ENCODE measurements at regions not wholly inside any gene's neighbourhood (a gene's known extent, or its start where the extent isn't known, plus 50 kb on each side); places are given as distances from the start of the nearest gene placed in this dataset.
"Not testable (repeated sequence)": the region's sequence is repeated elsewhere in the genome, so short reads cannot be mapped to it uniquely, and the experiment has no call there.

DNA sequence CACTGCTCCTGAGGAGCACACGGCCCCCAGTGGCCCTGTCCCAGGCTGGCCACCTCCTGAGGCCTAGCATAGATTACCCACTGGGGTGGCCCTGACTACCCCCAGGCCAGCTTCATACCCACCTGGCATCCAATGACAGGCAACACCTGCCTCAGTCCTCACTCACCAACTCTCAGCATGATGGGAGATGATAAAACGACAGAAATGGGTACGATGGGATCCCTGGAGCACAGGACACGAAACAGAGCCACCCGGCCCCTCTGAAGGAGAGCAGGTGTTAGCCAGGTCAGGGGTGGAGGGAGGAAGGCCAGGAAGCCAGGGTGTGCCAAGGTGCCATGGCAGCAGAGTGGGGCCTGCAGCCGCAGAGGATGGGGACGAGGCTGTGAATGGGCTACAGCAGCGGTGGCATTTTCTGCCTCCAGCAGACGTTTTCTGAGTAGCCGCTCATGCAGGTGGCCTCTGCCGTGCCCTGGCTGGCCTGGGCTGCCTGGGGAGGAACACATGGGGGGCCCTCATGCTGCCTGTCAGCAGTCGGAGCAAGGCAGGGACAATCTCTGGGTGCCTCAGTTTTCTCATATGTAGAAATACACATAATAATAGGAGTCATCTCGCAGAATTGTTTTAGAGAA is 50.2 kb upstream of the FGF3 start:
- FAIRE-seq = no peak

- FAIRE-seq = no peak
Measured at GRCh38 chr11:69870766-69871165, 51.5 kb upstream of the FGF3 start.

DNA sequence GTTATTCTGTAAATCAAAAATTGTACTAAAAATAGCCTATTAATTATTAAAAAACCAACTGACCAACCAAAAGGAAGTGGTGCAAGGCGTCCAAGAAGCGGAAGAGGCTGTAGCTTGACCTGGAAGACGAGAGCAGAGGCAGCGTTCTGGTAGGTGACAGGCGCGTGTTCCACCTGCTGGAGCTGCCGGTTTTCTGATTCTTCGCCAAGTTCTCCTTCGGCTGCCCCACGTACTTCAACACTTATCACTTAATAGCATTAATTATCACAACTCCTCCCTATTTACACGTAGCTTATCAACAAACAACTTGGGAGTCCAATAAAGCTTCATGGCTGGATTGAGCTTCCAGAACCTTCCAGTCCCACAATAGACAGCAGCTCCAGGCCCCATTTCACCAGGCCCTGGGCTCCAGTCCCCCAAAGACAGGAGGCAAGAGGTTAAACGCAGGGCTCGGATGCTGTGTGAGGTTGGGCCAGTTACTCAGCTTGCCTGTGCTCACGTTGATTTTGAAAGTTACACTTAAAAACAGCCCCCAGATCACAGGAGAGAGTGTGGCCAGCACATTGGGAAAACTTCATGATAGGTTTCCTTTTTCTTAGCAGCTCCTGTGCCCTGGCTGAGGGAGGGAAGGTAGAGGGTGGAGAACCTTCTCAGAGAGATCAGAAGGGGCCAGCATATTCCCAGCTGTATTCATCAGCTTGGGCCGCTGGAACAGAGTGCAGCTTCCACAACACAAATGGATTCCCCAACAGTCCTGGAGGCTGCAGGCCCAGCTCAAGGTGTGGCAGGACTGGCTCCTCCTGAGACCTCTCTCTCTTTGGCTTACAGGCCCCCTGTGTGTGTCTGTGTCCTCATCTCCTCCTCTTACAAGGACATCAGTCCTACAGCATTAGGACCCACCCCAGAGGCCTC is 54.2 kb upstream of the FGF3 start:
- FAIRE-seq = no peak

DNA sequence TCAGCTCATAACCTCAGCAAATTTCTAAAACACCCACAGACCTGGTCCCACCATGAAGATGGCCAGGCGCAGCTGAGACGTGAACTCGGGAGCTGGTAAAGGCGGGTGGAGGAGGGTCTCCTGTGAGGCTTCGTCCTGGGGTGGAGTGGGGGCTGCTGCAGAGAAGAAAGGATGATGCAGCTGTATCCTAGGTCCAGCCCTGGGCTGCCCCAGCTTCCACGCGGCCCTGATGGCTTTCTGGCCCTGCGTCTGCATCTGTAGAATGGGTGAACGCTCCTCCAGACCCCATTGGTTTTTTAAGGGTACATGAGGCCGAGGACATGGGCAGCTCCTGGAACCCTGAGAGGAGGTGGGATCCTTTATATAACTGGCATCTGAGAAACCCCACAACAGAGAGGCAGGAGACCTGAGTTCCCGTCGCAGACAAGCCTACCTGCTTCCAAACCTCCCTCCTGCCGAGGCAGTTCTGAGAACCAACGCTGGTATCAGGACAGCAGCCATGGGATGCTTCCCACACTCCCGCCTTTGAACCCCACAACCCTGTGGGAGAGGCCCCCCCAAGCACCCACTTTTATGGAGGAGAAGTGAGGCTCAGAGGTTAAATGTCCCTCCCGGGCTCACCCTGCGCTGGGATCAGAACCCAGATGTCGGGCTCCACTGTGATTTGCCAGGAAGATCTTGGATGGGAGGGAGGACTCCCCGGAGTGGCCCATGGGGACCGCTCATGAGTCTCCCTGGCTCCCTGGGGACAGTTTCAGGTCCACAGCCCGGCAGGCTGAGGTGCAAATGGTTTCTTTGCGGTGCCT is 55.2 kb upstream of the FGF3 start:
- no peak for FAIRE-seq

- no peak for FAIRE-seq
Measured at GRCh38 chr11:69874984-69875624, 55.9 kb upstream of the FGF3 start.

GRCh38 chr11:69876013-69876412 is 56.8 kb upstream of the FGF3 start:
- FAIRE-seq = no peak

DNA sequence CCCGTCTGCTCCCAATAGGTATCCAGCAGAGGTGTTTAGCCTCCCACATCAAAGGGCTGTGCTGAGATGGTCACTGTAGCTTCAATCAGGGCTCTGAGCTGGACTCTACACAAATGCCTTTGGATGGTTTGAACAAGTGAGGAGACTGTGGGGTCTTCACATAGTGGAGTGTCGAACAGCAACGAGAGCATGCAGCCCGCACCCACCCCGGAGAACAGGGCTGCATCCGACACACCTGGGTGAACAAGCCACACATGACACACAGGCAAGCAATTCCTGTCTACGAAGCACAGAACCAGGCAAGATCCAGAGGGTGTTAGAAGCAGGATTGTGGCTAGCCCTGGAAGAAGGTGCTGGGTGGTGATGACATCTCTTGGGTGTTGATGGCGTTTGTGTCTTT is 58.0 kb upstream of the FGF3 start:
- FAIRE-seq = no peak

- FAIRE-seq = not testable (repeated sequence)
Measured at GRCh38 chr11:69877704-69878103, 58.5 kb upstream of the FGF3 start.

DNA sequence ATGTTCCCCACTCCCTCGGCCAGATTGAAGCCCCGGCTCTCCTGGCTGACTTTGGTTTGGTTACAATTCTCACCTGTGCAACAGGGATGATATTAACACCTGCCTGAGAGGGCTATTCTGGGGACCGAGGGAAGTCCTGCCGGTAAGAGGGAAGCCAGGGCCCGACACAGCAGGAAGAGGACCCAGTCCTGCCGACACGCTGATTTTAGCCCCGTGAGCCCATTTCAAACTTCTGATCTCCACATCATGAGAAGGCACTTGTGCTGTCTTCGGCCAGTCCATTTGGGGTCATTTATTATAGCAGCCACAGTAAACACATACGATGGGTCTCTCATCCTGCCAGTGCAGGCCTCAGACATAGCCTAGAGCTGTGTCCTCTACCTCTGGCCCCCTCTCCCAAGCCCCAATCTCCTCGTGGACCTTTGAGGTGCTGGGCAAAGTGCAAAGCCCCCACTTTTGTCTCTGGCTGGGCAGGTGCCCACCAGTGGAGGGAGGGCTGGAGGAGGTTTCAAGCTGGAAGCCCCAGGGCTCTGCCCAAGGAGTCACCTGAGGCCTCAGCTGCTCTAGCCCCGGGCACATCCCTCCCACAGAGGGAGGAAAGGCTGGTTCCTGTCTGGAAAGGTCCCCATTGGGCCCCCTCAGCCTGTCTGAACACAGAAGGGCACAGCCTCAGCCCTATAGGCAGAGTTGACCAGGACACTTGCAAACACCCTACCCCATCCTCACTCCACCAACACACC is 59.1 kb upstream of the FGF3 start:
- no peak for FAIRE-seq

GRCh38 chr11:69878927-69879728 is 59.9 kb upstream of the FGF3 start:
- no peak for FAIRE-seq

DNA sequence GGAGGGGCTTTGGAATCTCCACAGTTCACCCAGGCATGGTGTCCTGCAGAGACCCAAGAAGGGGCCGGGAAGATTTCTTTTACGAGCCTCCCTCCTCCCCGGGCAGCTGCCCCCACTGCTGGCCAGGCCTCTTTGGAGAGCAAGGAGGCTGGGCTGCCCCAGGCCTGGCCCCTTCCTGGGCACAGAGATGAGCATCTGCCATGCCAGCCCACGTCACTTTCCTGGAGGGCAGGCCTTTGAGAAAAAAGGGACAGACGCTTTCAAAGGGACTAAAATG is 60.5 kb upstream of the FGF3 start:
- FAIRE-seq = no peak

DNA sequence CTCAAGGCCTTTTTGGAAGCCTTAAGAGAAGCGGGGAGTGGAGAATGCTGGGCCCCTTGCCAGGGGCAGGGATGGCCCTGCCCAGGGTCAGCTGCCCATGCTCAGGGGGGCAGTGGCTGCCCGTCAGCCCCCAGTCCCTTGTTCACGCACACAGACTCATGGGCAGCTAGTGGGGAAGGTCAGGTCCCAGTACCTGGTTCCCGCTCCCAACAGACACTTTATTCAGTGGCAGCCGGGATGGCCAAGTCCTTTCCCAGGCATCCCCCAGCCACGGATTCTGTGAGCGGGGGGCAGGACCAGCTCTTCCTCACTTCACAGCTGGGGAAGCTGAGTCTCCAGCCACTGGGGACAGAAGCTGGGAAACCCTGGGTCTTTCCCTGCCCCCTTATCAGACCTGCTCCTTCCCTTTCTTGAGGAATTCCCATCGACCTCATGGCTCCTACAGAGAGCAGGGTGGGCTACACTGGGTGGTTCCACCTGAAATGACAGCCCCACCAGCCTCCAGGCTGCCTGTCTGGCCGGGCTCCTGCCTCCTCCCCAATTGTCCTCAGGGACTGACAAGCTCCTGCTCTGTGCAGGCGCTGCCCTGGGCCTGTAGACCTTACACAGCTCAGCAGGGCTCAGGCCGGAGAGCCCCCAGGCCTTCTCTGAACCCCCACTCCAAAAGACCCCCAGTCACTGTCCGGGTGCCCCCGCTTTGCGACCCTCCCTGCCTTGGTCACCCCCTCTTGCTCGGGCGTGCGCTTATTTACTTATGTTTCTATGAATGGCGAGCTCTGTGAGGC is 61.0 kb upstream of the FGF3 start:
- no peak for FAIRE-seq

DNA sequence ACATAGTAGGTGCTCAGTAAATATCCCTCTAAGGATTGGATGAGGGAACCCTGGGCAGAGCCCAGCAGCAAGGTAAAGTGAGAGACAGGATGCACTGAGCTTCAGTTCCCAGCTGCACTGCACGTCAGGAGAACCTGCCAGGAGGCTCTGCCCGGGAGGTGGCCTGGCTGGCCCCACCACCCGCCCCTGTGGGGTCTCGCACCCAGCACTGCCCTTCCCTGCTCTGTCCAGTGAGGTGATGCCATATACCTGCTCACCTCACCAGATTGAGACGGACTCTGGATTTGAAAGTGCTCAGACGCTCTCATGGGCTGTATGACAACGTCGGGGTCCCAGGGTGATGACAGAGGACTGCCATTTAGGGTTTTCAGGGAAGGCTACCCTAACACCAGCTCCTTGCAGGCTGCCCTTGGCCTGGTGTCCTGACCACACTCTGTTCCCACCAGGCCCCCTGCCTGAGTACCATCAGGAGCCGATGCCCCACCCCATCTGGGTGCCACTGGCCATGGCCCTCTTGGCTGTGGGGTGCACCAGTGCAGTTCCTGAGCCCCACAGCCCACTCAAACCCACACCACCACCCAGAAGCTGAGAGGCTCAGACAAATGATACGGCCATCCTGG is 61.7 kb upstream of the FGF3 start:
- no peak for FAIRE-seq

DNA sequence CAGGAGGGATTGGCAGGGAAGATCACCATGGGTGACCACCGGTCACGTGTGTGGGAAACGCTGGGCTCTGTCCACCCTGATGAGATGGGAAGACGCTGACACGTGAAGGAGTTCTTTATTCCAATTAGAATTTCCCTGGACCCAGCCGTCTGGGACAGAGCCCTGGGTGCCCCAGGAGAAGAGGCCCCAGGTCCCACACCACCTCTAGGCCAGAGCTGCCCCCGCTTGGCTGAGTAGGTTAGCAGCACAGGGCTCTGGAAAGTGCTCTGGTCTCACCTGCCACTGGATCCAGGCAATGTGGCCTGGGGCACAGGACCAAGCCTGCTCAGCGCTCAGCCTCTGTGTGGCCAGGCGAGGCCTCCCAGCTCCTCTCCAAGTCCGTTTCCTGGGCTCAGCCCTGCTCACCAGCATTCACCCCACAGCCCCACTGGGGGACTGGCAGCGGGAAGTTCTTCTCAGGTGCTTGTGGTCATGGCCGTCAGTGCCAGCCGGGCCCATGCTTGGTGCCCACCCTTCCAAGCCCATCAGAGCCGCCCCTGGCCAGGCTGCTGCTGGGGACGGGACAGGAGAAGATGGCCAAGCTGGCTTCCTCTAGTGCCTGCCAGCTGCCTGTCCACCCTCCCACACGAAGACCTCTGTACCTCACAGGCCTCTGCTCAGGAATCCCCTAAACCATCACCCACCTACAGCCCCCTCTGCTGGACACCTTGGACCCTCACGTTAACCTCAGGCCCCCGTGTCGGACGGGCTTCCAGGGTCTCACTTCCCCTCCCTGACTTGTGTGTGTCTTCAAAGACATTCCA is 62.5 kb upstream of the FGF3 start:
- FAIRE-seq = no peak

DNA sequence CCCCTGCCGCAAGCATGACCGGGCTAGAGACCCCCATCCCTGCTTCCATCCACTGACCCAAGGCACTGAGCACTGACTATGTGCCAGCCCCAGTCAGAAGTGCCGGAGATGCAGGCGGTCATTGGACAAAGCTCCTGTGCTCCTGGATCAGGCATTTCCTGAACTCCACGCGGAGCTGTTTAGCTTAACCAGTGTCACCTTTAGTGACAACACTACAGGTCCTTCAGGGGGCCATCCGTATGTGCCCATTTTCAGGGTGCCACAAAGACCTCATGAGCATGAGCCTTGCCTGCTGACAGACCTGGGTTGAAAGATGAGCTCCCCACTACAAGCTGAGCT is 63.0 kb upstream of the FGF3 start:
- FAIRE-seq = no peak

DNA sequence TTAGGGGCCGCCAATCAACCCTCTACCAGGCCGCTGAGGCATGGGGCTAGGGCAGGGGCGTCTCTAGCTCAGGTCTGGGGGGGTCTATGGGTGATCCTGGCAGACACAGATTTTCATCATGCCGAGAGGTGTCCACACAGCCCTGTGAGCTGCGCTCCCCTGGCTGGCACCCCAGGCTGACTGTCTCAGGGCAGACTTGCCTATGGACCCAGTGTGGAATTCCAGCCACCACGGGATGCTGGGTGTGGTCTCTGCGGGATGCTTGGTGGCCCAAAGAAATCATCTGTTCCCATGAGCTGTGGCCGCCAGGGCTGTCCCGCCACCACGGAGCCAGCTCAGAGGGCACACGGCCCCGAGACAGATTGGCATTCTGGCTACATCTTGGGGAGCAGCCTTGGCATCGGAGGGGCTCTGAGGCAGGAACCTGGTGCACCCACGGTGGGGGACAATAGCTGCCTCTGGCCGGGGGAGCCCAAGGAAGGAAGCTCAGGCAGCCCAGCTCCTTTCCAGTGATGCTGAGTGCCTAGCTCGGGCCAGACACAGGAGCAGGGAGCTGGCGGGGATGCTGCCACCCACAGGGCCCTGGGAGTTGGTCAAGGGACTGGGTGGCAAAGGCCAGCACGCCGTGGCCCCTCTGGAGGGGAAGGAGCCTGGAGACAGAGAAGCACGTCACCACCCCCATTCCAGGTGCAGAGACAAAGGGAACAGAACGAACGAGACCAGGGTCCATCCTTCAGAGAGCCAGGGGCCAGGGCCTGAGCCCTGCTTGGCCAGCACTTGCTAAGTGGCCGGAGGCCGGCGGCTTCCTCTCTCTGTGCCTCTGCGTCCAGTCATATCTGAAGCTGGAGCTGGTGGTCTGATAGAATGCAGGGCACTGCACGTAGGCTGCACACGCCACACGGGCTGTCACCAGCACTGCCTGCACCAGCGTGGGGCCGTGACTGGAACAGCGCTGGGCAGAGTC is 64.4 kb upstream of the FGF3 start:
- FAIRE-seq = no peak

DNA sequence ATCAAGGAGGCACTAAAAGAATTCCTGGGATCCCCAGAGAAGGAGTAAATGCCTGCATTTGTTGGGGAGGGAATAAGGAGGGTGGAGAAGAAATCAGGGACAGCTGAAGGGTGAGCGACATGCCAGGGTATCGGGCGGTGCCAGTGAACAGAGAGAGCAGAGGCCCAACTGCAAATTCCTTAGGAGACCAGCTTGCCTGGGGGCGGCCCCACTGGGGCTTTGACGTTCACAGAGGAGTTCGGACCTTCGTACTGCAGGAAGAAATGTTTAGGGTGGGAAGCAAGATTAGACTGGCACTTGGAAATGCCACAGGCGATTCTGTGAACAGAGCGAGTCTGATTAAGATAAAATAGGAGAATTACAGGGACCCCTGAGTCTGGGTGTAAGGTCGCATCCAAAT is 65.1 kb upstream of the FGF3 start:
- no peak for FAIRE-seq

GRCh38 chr11:69884751-69885150 is 65.5 kb upstream of the FGF3 start:
- no peak for FAIRE-seq

All from colon (tissue), 2 donors.